Prostate gland (tissue), 2 donors: ENCODE measurements at regions not wholly inside any gene's neighbourhood (a gene's known extent, or its start where the extent isn't known, plus 50 kb on each side); places are given as distances from the start of the nearest gene placed in this dataset.

ENCODE experiments used
- DNase-seq: peaks from one replicate; pipeline ENCODE4 v3.0.0-alpha.2; 2019; ENCODE audit warnings: low spot score
- H3K27ac ChIP-seq, 2 donors: fragments of 200-600 bp; sonication (generic); 2 replicates each; pipeline ENCODE4 v1.5.1; 2017 to 2019
- H3K27me3 ChIP-seq: fragments of 200-600 bp; sonication (generic); replicated peaks from 2 replicates; pipeline ENCODE4 v1.5.1; 2019; ENCODE audit not compliant: insufficient read depth
- H3K36me3 ChIP-seq, 2 donors: fragments of 200-600 bp; sonication (generic); 1 replicate in 1 of 2; 2 replicates in 1 of 2; pipeline versions ENCODE4 v1.5.1 to v1.8.1; 2017 to 2019
- H3K4me1 ChIP-seq: fragments of 200-600 bp; sonication (generic); replicated peaks from 2 replicates; pipeline ENCODE4 v1.5.1; 2019
- H3K4me3 ChIP-seq, 2 donors: fragments of 200-600 bp; sonication (generic); 2 replicates each; pipeline ENCODE4 v1.5.1; 2017 to 2019
- H3K9me3 ChIP-seq: fragments of 200-600 bp; sonication (generic); 2 replicates; pipeline ENCODE4 v1.5.1; 2017
- POLR2A ChIP-seq: fragments of 450-650 bp; IDR thresholded peaks from one replicate; pipeline ENCODE4 v1.6.1; 2016; ENCODE audit warnings: antibody characterized with exemption, mild to moderate bottlenecking
- POLR2AphosphoS5 ChIP-seq: sonication (generic); formaldehyde crosslinking; IDR thresholded peaks from one replicate; pipeline ENCODE4 v1.6.1; 2017; ENCODE audit warnings: antibody characterized with exemption
- WGBS: methylation state at CpG from one replicate; pipeline ENCODE4 v1.1.5; 2018; 5-methylcytosine and 5-hydroxymethylcytosine counted together
- intact Hi-C: fragments of 100-400 bp; cut with DNase I; formaldehyde crosslinking; loops from one replicate; pipeline ENCODE4 v1.14.2; 2022
- TF ChIP-seq, protein P1 (sequence below), 4 experiments: fragments of 200-600 bp in 2 of 4; fragments of 450-650 bp in 2 of 4; sonication (generic) in 2 of 4; IDR thresholded peaks; 1 replicate in 3 of 4; 2 replicates in 1 of 4; pipeline ENCODE4 v1.5.1; 2016 to 2019; ENCODE audit warnings: antibody characterized with exemption in 4 of 4, mild to moderate bottlenecking in 2 of 4, moderate library complexity in 2 of 4

- no peaks in the 10 kb centered on the region for H3K9me3 ChIP-seq
- DNase-seq: no peak
- no peaks in the 10 kb centered on the region for H3K36me3 ChIP-seq
- 46% methylated on average over 3 of the region's 3 CpGs for WGBS
- H3K27me3 ChIP-seq: no peaks in the 10 kb centered on the region
- TF ChIP-seq POLR2AphosphoS5: no peak
- TF ChIP-seq, protein P1, sequence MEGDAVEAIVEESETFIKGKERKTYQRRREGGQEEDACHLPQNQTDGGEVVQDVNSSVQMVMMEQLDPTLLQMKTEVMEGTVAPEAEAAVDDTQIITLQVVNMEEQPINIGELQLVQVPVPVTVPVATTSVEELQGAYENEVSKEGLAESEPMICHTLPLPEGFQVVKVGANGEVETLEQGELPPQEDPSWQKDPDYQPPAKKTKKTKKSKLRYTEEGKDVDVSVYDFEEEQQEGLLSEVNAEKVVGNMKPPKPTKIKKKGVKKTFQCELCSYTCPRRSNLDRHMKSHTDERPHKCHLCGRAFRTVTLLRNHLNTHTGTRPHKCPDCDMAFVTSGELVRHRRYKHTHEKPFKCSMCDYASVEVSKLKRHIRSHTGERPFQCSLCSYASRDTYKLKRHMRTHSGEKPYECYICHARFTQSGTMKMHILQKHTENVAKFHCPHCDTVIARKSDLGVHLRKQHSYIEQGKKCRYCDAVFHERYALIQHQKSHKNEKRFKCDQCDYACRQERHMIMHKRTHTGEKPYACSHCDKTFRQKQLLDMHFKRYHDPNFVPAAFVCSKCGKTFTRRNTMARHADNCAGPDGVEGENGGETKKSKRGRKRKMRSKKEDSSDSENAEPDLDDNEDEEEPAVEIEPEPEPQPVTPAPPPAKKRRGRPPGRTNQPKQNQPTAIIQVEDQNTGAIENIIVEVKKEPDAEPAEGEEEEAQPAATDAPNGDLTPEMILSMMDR (IDR thresholded peaks at IDR 0.05): no peak
- TF ChIP-seq POLR2A: no peak
- H3K4me1 ChIP-seq: no peaks in the 10 kb centered on the region
- H3K27ac ChIP-seq: no peak overlapping the region
- intact Hi-C loops: no loop called here
- H3K4me3 ChIP-seq: no peak overlapping the region
These were observed 327.2 kb downstream of the SATB2 start for GRCh38 chr2:199130501-199130900.

GRCh38 chr2:199128476-199129229 lies 329.1 kb downstream of the SATB2 start:
- no peaks in the 10 kb centered on the region for H3K36me3 ChIP-seq
- no peak overlapping the region for H3K4me3 ChIP-seq
- no peaks in the 10 kb centered on the region for H3K27me3 ChIP-seq
- intact Hi-C loops: no loop called here
- H3K27ac ChIP-seq: no peak overlapping the region
- no peaks in the 10 kb centered on the region for H3K9me3 ChIP-seq
- no peaks in the 10 kb centered on the region for H3K4me1 ChIP-seq
- 89% methylated on average over 3 of the region's 3 CpGs for WGBS
- no peak for TF ChIP-seq POLR2A
- TF ChIP-seq, protein P1 (IDR thresholded peaks at IDR 0.05): no peak
- no peak for TF ChIP-seq POLR2AphosphoS5
- DNase-seq: no peak

DNA sequence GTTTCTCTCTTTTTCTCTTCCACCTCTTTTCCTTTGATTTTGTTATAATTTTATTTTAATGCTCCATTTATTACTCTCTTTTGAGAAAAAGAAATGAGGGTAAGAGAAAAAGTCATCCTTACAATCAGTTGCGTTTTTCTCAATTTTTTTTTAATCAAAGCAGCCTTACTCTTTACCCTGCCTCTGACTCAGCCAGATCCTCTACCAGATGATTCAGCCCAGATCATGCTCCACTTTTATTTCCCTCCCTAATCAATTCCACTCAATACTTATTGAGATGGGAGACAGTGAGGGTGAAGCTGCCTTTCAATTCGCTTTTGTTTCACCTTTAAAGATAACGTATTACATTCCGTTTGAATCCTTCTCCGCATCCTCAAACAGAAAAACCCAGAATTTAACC lies 337.9 kb downstream of the SATB2 start:
- WGBS: 93% methylated on average over 5 of the region's 5 CpGs
- Histone ChIP-seq H3K9me3 (no peaks in the 10 kb centered on the region), H3K4me1 (no peaks in the 10 kb centered on the region), H3K27ac (no peak overlapping the region), H3K36me3 (no peaks in the 10 kb centered on the region), H3K27me3 (no peaks in the 10 kb centered on the region), H3K4me3 (no peak overlapping the region)
- intact Hi-C loops: no loop called here
- no peak for DNase-seq
- TF ChIP-seq, protein P1 (IDR thresholded peaks at IDR 0.05): no peak

- no peaks in the 10 kb centered on the region for H3K27me3 ChIP-seq
These were observed 339.0 kb downstream of the SATB2 start for GRCh38 chr2:199118673-199119112.

More at GRCh38 chr2:199118673-199119112, 339.0 kb downstream of the SATB2 start:
- Histone ChIP-seq H3K9me3 (no peaks in the 10 kb centered on the region), H3K36me3 (no peaks in the 10 kb centered on the region), H3K27ac (no peak overlapping the region), H3K4me1 (no peaks in the 10 kb centered on the region), H3K4me3 (no peak overlapping the region)
- TF ChIP-seq, protein P1 (IDR thresholded peaks at IDR 0.05): no peak
- TF ChIP-seq POLR2AphosphoS5 (no peak), POLR2A (no peak)
- WGBS: 66% methylated on average over 3 of the region's 3 CpGs
- intact Hi-C loops: no loop called here
- DNase-seq: no peak
